Natural killer cell treated with Interleukin-12 subunit alpha and Interleukin-12 subunit beta and Interleukin-15 and Interleukin-18, amount 100 ng/mL, for 72 hours (primary cell): ENCODE measurements at regions not wholly inside any gene's neighbourhood (a gene's known extent, or its start where the extent isn't known, plus 50 kb on each side); places are given as distances from the start of the nearest gene placed in this dataset.

Experiments
- ATAC-seq, 2 donors: fragments of 150-1000 bp; cut with Tn5 transposase in 1 of 2; sonication (Bioruptor Pico), chemical (Tn5 transposase) in 1 of 2; 2 replicates each; pipeline ENCODE4 v1.10.0; 2021
- DNase-seq: peaks from one replicate; pipeline ENCODE4 v3.0.0; 2022; ENCODE audit warnings: low spot score
- H3K27ac Mint-ChIP-seq, 2 donors: 1 replicate in 1 of 2; 2 replicates in 1 of 2; pipeline ENCODE4 v1.8.0; 2022; ENCODE audit warnings: mixed read lengths in 2 of 2, mild to moderate bottlenecking in 1 of 2, moderate library complexity in 1 of 2
- H3K27me3 Mint-ChIP-seq, 2 donors: 1 replicate in 1 of 2; 2 replicates in 1 of 2; pipeline ENCODE4 v1.8.0; 2022; ENCODE audit warnings: mixed read lengths in 2 of 2
- H3K36me3 Mint-ChIP-seq: one replicate; pipeline ENCODE4 v1.8.0; 2022; ENCODE audit warnings: mixed read lengths
- H3K4me1 Mint-ChIP-seq, 2 donors: 1 replicate in 1 of 2; 2 replicates in 1 of 2; pipeline ENCODE4 v1.8.0; 2022; ENCODE audit warnings: low read depth in 2 of 2, mixed read lengths in 2 of 2, mild to moderate bottlenecking in 1 of 2
- H3K4me3 Mint-ChIP-seq: one replicate; pipeline ENCODE4 v1.8.0; 2022; ENCODE audit warnings: mixed read lengths
- H3K9me3 Mint-ChIP-seq: 2 replicates; pipeline ENCODE4 v1.8.0; 2022; ENCODE audit warnings: mixed read lengths

- DNase-seq: no peak
- Mint-ChIP-seq H3K4me1 (peaks cover 18 to 24% of the 10 kb centered on the region in 2 donors), H3K27me3 (peaks cover 16 to 25% of the 10 kb centered on the region in 2 donors), H3K27ac (no peak overlapping the region), H3K4me3 (no peak overlapping the region), H3K9me3 (no peaks in the 10 kb centered on the region), H3K36me3 (no peaks in the 10 kb centered on the region)
- ATAC-seq: no peak
Measured at GRCh38 chr9:105055917-105056316, 128.0 kb upstream of the ABCA1 start.

- no peak overlapping the region for H3K4me3 Mint-ChIP-seq
- H3K9me3 Mint-ChIP-seq: no peaks in the 10 kb centered on the region
- no peaks in the 10 kb centered on the region for H3K36me3 Mint-ChIP-seq
- no peak for DNase-seq
- H3K4me1 Mint-ChIP-seq: peaks cover 18 to 19% of the 10 kb centered on the region in 2 donors
- no peak overlapping the region for H3K27ac Mint-ChIP-seq
- H3K27me3 Mint-ChIP-seq: peaks cover 24% of the 10 kb centered on the region in 2 donors
- no peak for ATAC-seq
Measured at GRCh38 chr9:105057551-105057950, 129.6 kb upstream of the ABCA1 start.

- no peak overlapping the region for H3K4me3 Mint-ChIP-seq
- H3K36me3 Mint-ChIP-seq: no peaks in the 10 kb centered on the region
Measured at GRCh38 chr9:105059252-105059651, 131.3 kb upstream of the ABCA1 start.

GRCh38 chr9:105062222-105062855, 134.4 kb upstream of the ABCA1 start:
- peaks cover 14 to 21% of the 10 kb centered on the region in 2 donors for H3K27me3 Mint-ChIP-seq
- DNase-seq (no peak), ATAC-seq (no peak)
- H3K36me3 Mint-ChIP-seq: no peaks in the 10 kb centered on the region
- H3K4me1 Mint-ChIP-seq: peaks cover 8 to 14% of the 10 kb centered on the region in 2 donors
- H3K27ac Mint-ChIP-seq: no peak overlapping the region
- no peaks in the 10 kb centered on the region for H3K9me3 Mint-ChIP-seq
- H3K4me3 Mint-ChIP-seq: no peak overlapping the region

More at GRCh38 chr9:105059252-105059651, 131.3 kb upstream of the ABCA1 start:
- Mint-ChIP-seq H3K9me3 (no peaks in the 10 kb centered on the region), H3K27ac (no peak overlapping the region), H3K27me3 (peaks cover 18 to 21% of the 10 kb centered on the region in 2 donors), H3K4me1 (peaks cover 6 to 12% of the 10 kb centered on the region in 2 donors)
- DNase-seq: no peak
- ATAC-seq: no peak

GRCh38 chr9:105064248-105065097, 136.5 kb upstream of the ABCA1 start:
- Mint-ChIP-seq H3K9me3 (no peaks in the 10 kb centered on the region), H3K4me1 (peaks cover 8 to 14% of the 10 kb centered on the region in 2 donors), H3K4me3 (no peak overlapping the region), H3K27me3 (peaks cover 14 to 18% of the 10 kb centered on the region in 2 donors), H3K27ac (no peak overlapping the region), H3K36me3 (no peaks in the 10 kb centered on the region)
- ATAC-seq: peak in 1 of 2 donors; percentile 8
- DNase-seq: no peak

GRCh38 chr9:105065098-105066088, 137.4 kb upstream of the ABCA1 start:
- Mint-ChIP-seq H3K36me3 (no peaks in the 10 kb centered on the region), H3K27me3 (peaks cover 14 to 21% of the 10 kb centered on the region in 2 donors), H3K9me3 (no peaks in the 10 kb centered on the region), H3K27ac (no peak overlapping the region), H3K4me3 (no peak overlapping the region), H3K4me1 (peaks cover 8 to 14% of the 10 kb centered on the region in 2 donors)
- ATAC-seq (no peak), DNase-seq (no peak)

GRCh38 chr9:105066275-105066865, 138.4 kb upstream of the ABCA1 start:
- Mint-ChIP-seq H3K9me3 (no peaks in the 10 kb centered on the region), H3K4me3 (no peak overlapping the region), H3K27ac (no peak overlapping the region), H3K4me1 (peaks cover 8 to 14% of the 10 kb centered on the region in 2 donors), H3K27me3 (peaks cover 6 to 13% of the 10 kb centered on the region in 2 donors), H3K36me3 (no peaks in the 10 kb centered on the region)
- no peak for DNase-seq
- peak in 1 of 2 donors; percentile 8 for ATAC-seq

- H3K4me3 Mint-ChIP-seq: no peak overlapping the region
- peaks cover 8 to 14% of the 10 kb centered on the region in 2 donors for H3K4me1 Mint-ChIP-seq
- no peaks in the 10 kb centered on the region for H3K9me3 Mint-ChIP-seq
- ATAC-seq (no peak), DNase-seq (no peak)
- H3K36me3 Mint-ChIP-seq: no peaks in the 10 kb centered on the region
- peaks cover 0 to 13% of the 10 kb centered on the region in 2 donors for H3K27me3 Mint-ChIP-seq
- H3K27ac Mint-ChIP-seq: no peak overlapping the region
Measured at GRCh38 chr9:105067895-105068580, 140.1 kb upstream of the ABCA1 start.

GRCh38 chr9:105069285-105069684, 141.3 kb upstream of the ABCA1 start:
- DNase-seq: no peak

GRCh38 chr9:105069696-105070095, 141.7 kb upstream of the ABCA1 start:
- Mint-ChIP-seq H3K27me3 (peaks cover 0 to 9% of the 10 kb centered on the region in 2 donors), H3K4me3 (no peak overlapping the region), H3K27ac (no peak overlapping the region), H3K4me1 (peaks cover 0 to 9% of the 10 kb centered on the region in 2 donors), H3K9me3 (no peaks in the 10 kb centered on the region), H3K36me3 (no peaks in the 10 kb centered on the region)
- ATAC-seq: no peak
- no peak for DNase-seq

More at GRCh38 chr9:105069285-105069684, 141.3 kb upstream of the ABCA1 start:
- ATAC-seq: no peak
- no peak overlapping the region for H3K4me3 Mint-ChIP-seq
- H3K4me1 Mint-ChIP-seq: peaks cover 0 to 11% of the 10 kb centered on the region in 2 donors
- H3K27ac Mint-ChIP-seq: no peak overlapping the region
- H3K9me3 Mint-ChIP-seq: no peaks in the 10 kb centered on the region
- H3K27me3 Mint-ChIP-seq: peaks cover 0 to 9% of the 10 kb centered on the region in 2 donors
- H3K36me3 Mint-ChIP-seq: no peaks in the 10 kb centered on the region

- Mint-ChIP-seq H3K4me1 (peaks cover 0 to 5% of the 10 kb centered on the region in 2 donors), H3K9me3 (no peaks in the 10 kb centered on the region), H3K4me3 (no peak overlapping the region), H3K27ac (no peak overlapping the region), H3K36me3 (no peaks in the 10 kb centered on the region), H3K27me3 (peaks cover 0 to 4% of the 10 kb centered on the region in 2 donors)
- DNase-seq: no peak
- no peak for ATAC-seq
Measured at GRCh38 chr9:105070176-105070575, 142.2 kb upstream of the ABCA1 start.

- H3K4me1 Mint-ChIP-seq: no peaks in the 10 kb centered on the region
- no peak overlapping the region for H3K27ac Mint-ChIP-seq
- no peak overlapping the region for H3K4me3 Mint-ChIP-seq
Measured at GRCh38 chr9:105072476-105072875, 144.5 kb upstream of the ABCA1 start.

More at GRCh38 chr9:105072476-105072875, 144.5 kb upstream of the ABCA1 start:
- no peak for DNase-seq
- Mint-ChIP-seq H3K27me3 (peaks cover 0 to 3% of the 10 kb centered on the region in 2 donors), H3K36me3 (no peaks in the 10 kb centered on the region), H3K9me3 (no peaks in the 10 kb centered on the region)
- ATAC-seq: peak in 1 of 2 donors; percentile 21
